Endothelial cell of umbilical vein (primary cell): ENCODE measurements at regions not wholly inside any gene's neighbourhood (a gene's known extent, or its start where the extent isn't known, plus 50 kb on each side); places are given as distances from the start of the nearest gene placed in this dataset.

ENCODE experiments used
- BruUV-seq: library from RNA; stranded (reverse); fragments of 400-500 nt; replicated peaks from 2 replicates; lab custom pipeline; 2021; lab: Mats Ljungman, UMichigan
- CTCF ChIA-PET: fragments of 300-600, 350-600 bp; sonication (Branson Sonifier 250); formaldehyde crosslinking; loops from one replicate; lab custom pipeline; 2021; ENCODE audit warnings: antibody characterized with exemption, inconsistent platforms; lab: Charles Lee
- POLR2A ChIA-PET: fragments of 300-600, 350-600 bp; sonication (Branson Sonifier 250); formaldehyde crosslinking; loops from one replicate; lab custom pipeline; 2021; ENCODE audit warnings: antibody characterized with exemption, inconsistent platforms; lab: Charles Lee
- DNase-seq: peaks from one replicate; pipeline ENCODE4 v3.0.0-alpha.2; 2011; ENCODE audit warnings: low read depth, low spot score
- FAIRE-seq: peaks from 2 replicates; lab custom pipeline; 2011; peaks lifted over from hg19 to GRCh38; lab: Jason Lieb, UNC
- H2AFZ ChIP-seq: 2 replicates; pipeline ENCODE4 v1.6.0; 2012; ENCODE audit warnings: low read depth, low read length, control low read depth, inconsistent platforms
- H3K27ac ChIP-seq: 2 replicates; pipeline ENCODE4 v1.5.1; 2011; ENCODE audit warnings: low read depth, mild to moderate bottlenecking, control low read depth, low read length, moderate library complexity; ENCODE audit not compliant: insufficient read depth
- H3K27me3 ChIP-seq, 2 experiments: 2 replicates each; pipeline versions ENCODE4 v1.6.0 to v1.6.1; 2011; ENCODE audit warnings: low read length in 2 of 2, mixed read lengths in 1 of 2; ENCODE audit not compliant: control insufficient read depth in 2 of 2, insufficient read depth in 2 of 2
- H3K36me3 ChIP-seq, 2 experiments: 2 replicates in 1 of 2; 3 replicates in 1 of 2; pipeline ENCODE4 v1.5.1; 2011; ENCODE audit warnings: low read length in 2 of 2, mild to moderate bottlenecking in 1 of 2, moderate library complexity in 1 of 2; ENCODE audit not compliant: control insufficient read depth in 2 of 2, insufficient read depth in 2 of 2; ENCODE audit errors: extremely low read depth in 1 of 2
- H3K4me1 ChIP-seq: 3 replicates; pipeline ENCODE4 v1.5.1; 2011; ENCODE audit warnings: mild to moderate bottlenecking, low read length; ENCODE audit not compliant: control insufficient read depth, insufficient read depth; ENCODE audit errors: extremely low read depth
- H3K4me2 ChIP-seq: 2 replicates; pipeline ENCODE4 v1.6.1; 2011; ENCODE audit warnings: low read length, control low read depth, mixed read lengths; ENCODE audit not compliant: insufficient read depth
- H3K4me3 ChIP-seq, 3 experiments: fragments of 200-600 bp in 1 of 3; sonication (generic), shearing (Covaris generic) in 1 of 3; replicated peaks in 1 of 3; 2 replicates each; pipeline ENCODE4 v1.5.1; 2011 to 2016; ENCODE audit warnings: control low read depth in 3 of 3, low read length in 3 of 3, mild to moderate bottlenecking in 2 of 3, inconsistent platforms in 1 of 3, low read depth in 1 of 3, moderate library complexity in 1 of 3; ENCODE audit not compliant: insufficient read depth in 1 of 3
- H3K79me2 ChIP-seq: 2 replicates; pipeline ENCODE4 v1.6.0; 2012; ENCODE audit warnings: low read length, inconsistent platforms; ENCODE audit not compliant: control insufficient read depth, insufficient read depth
- H3K9ac ChIP-seq: replicated peaks from 2 replicates; pipeline ENCODE3; 2011; ENCODE audit warnings: low read length, control low read depth; ENCODE audit not compliant: insufficient read depth; ENCODE audit errors: extremely low read depth
- H3K9me1 ChIP-seq: replicated peaks from 3 replicates; pipeline ENCODE4 v1.6.0; 2011; ENCODE audit warnings: mild to moderate bottlenecking, low read length; ENCODE audit not compliant: control insufficient read depth, insufficient read depth; ENCODE audit errors: extremely low read depth
- H3K9me3 ChIP-seq: replicated peaks from 2 replicates; pipeline ENCODE4 v1.5.1; 2012; ENCODE audit warnings: low read length, inconsistent platforms; ENCODE audit not compliant: control insufficient read depth, insufficient read depth
- H4K20me1 ChIP-seq: replicated peaks from 2 replicates; pipeline ENCODE3; 2011; ENCODE audit warnings: mild to moderate bottlenecking, low read length; ENCODE audit not compliant: control insufficient read depth, insufficient read depth; ENCODE audit errors: extremely low read depth
- EZH2 ChIP-seq: IDR thresholded peaks from 2 replicates; pipeline ENCODE4 v1.6.1; 2012; ENCODE audit warnings: borderline replicate concordance, low read depth, mild to moderate bottlenecking, moderate library complexity, low read length, inconsistent platforms; ENCODE audit not compliant: severe bottlenecking
- FOS ChIP-seq: IDR thresholded peaks from 2 replicates; pipeline ENCODE4 v1.6.1; 2011; ENCODE audit warnings: mild to moderate bottlenecking, low read length, moderate library complexity, borderline replicate concordance; ENCODE audit not compliant: insufficient read depth
- GATA2 ChIP-seq: IDR thresholded peaks from 2 replicates; pipeline ENCODE4 v1.7.0; 2011; ENCODE audit warnings: low read depth, mild to moderate bottlenecking, moderate library complexity, mixed read lengths, low read length; ENCODE audit not compliant: insufficient read length, insufficient read depth
- dilution Hi-C: fragments of 300-500 bp; cut with MboI; formaldehyde crosslinking; loops from one replicate; pipeline ENCODE4 v1.15.0; 2019; ENCODE audit warnings: low sequenced_read_pairs; ENCODE audit not compliant: extremely low pct_ligation_motif_present
- intact Hi-C: fragments of 100-400 bp; cut with micrococcal nuclease; formaldehyde crosslinking; loops from one replicate; pipeline ENCODE4 v1.10.0; 2022
- TF ChIP-seq, protein P1 (sequence below), 2 donors: IDR thresholded peaks; 1 replicate in 1 of 2; 2 replicates in 1 of 2; pipeline ENCODE4 v1.5.1; 2011; ENCODE audit warnings: low read length in 2 of 2, mild to moderate bottlenecking in 2 of 2, moderate library complexity in 2 of 2, control low read depth in 1 of 2, inconsistent platforms in 1 of 2, low read depth in 1 of 2; ENCODE audit not compliant: insufficient read depth in 1 of 2; ENCODE audit errors: extremely low read depth in 1 of 2
- TF ChIP-seq, protein P2 (sequence below): IDR thresholded peaks from 2 replicates; pipeline ENCODE4 v1.6.1; 2011; ENCODE audit not compliant: insufficient read depth, insufficient read length

DNA sequence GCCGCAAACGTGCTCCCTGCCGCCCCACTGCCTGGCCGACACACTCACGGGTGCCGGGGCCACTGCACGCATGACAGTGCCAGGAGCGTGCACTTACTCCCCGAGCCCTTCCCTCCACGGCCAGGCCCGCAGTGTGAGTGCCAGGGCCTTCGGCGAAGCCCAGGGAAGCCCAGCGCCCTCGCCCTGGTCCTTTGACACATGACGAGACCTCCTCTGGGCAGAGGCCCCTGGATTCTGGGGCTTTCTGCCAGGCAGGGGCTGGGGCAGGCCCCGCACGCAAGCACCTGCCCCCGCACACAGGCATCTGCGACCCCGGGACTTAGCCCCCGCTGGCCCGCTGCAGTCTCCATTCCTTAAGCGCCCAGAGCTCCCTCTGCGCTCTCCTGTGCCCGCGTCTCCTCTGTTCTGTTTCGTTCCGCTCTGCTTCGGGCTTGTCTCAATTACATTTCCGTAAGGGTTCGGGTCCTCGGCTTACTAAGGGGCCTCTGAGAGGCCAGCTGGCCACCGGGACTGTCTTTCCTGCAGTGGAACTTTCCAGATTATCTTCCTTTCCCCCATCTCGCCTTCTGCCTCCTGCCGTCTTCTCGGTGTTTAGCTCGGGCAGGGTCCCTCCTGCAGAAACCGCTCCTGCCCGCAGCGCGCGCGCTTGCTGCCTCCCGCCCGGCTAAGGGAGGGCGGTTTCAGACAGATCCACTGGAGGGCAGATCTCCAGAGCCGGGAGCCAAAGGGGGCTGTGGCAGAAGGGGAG, 98.8 kb downstream of the ING1 start:
- intact Hi-C loops (no loop called here), dilution Hi-C loops (no loop called here)
- POLR2A ChIA-PET: interaction anchor here (1.2 kb wide), 1 partner anchor 97 kb away, joined by 7 read pairs; no protein-coding TSS in a partner anchor
- H3K27ac ChIP-seq: no peak overlapping the region
- H3K9me3 ChIP-seq: no peaks in the 10 kb centered on the region
- peak overlapping the region; percentile 78 for H2AFZ ChIP-seq
- no TSS peak for BruUV-seq
- no peaks in the 10 kb centered on the region for H3K9me1 ChIP-seq
- no peaks in the 10 kb centered on the region for H4K20me1 ChIP-seq
- no peaks in the 10 kb centered on the region for H3K79me2 ChIP-seq
- peaks cover 24 to 42% of the 10 kb centered on the region in 2 experiments for H3K27me3 ChIP-seq
- peak overlapping the region; percentile 48 for H3K4me2 ChIP-seq
- TF ChIP-seq FOS (no peak), EZH2 (peak; percentile 56), GATA2 (no peak)
- TF ChIP-seq, protein P1, sequence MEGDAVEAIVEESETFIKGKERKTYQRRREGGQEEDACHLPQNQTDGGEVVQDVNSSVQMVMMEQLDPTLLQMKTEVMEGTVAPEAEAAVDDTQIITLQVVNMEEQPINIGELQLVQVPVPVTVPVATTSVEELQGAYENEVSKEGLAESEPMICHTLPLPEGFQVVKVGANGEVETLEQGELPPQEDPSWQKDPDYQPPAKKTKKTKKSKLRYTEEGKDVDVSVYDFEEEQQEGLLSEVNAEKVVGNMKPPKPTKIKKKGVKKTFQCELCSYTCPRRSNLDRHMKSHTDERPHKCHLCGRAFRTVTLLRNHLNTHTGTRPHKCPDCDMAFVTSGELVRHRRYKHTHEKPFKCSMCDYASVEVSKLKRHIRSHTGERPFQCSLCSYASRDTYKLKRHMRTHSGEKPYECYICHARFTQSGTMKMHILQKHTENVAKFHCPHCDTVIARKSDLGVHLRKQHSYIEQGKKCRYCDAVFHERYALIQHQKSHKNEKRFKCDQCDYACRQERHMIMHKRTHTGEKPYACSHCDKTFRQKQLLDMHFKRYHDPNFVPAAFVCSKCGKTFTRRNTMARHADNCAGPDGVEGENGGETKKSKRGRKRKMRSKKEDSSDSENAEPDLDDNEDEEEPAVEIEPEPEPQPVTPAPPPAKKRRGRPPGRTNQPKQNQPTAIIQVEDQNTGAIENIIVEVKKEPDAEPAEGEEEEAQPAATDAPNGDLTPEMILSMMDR (IDR thresholded peaks at IDR 0.05; ENCODE audit: extremely low read depth in 1 of 2, insufficient read depth in 1 of 2, low read depth in 1 of 2, low read length in 2 of 2): peak in 1 of 2 donors; percentile 25
- TF ChIP-seq, protein P2, sequence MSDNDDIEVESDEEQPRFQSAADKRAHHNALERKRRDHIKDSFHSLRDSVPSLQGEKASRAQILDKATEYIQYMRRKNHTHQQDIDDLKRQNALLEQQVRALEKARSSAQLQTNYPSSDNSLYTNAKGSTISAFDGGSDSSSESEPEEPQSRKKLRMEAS: no peak
- FAIRE-seq (peak; percentile 38), DNase-seq (peak; percentile 15)
- no peak overlapping the region for H3K9ac ChIP-seq
- no peaks in the 10 kb centered on the region for H3K4me1 ChIP-seq
- CTCF ChIA-PET: interaction anchor here (0.6 to 1.2 kb wide), 3 partner anchors 11 to 131 kb away, joined by 3 to 6 read pairs (median 5); no protein-coding TSS in a partner anchor
- H3K36me3 ChIP-seq: no peaks in the 10 kb centered on the region
- peak overlapping the region in 2 of 3 experiments; percentile 6 to 11 for H3K4me3 ChIP-seq
